HS-5 (cell line): ENCODE measurements at regions not wholly inside any gene's neighbourhood (a gene's known extent, or its start where the extent isn't known, plus 50 kb on each side); places are given as distances from the start of the nearest gene placed in this dataset.

ENCODE experiments used
- DNase-seq: peaks from one replicate; pipeline ENCODE4 v3.0.0-alpha.2; 2012; ENCODE audit warnings: low read depth

DNA sequence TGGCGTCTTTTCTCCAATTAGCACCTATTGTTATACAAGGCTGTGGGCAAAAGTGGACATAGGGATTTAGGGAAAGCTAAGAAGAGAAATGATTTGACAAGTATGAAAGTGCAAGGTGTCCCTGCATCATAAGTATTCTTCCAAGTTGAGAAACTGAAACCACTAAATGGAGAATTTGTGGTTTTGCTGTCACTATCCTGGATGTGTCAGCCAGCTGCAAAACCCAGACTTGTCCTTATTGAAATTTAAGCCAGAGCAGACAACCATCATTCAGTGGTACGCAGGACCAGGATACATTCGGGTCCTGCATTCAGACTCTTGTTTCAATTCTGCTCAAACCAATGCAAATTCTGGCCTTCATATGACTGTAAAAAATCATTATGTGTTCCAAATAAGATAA lies 384.8 kb upstream of the TGFBR2 start:
- DNase-seq, result no peak

GRCh38 chr3:30222441-30222840 lies 384.0 kb upstream of the TGFBR2 start:
- DNase-seq, result no peak

DNA sequence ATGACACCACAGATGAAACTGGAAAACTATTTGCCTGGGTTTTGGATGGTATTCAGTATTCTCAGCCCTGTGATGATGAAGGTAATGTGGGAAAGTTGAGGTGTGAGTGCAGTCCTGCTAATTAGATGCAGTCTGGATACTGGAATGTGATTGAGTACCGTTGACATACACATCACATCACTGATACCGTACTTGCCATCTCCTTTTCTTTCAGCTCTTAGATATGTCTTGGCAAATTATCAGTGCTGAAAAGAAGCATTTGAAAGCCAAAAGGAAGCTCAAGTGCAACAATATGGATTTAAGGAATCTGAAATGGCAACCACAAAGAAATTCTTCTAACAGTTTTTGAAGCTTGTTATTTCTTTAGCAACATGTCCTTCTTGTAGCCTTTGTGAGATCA lies 381.4 kb upstream of the TGFBR2 start:
- no peak for DNase-seq

DNA sequence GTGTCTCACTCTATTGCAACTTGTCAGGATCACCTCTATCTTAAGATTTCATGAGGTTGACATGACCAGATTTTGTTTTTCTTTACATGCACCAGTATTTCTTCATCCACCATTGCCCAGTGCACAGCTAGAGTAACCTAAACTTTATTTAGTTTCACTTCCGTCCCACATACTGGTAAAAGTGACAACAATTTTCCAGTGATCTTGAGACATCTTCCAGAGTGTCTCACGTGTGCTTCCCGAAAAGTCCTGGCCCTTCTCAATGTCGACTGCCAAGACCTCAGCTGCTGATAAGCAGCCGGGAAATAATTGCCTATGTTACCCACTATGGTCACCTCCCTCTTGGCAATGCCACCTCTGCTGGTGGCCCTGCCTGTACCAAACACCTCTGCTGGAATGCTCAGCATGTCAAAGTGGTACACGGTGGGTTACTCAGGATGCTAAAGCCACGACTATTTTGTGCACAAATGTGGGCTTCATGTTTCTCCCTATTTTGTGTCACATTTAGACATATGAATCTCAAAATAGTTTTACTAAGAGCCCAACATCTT lies 379.7 kb upstream of the TGFBR2 start:
- DNase-seq, result no peak

- peak; percentile 79 for DNase-seq
Measured at GRCh38 chr3:30227571-30228301, 378.7 kb upstream of the TGFBR2 start.

DNA sequence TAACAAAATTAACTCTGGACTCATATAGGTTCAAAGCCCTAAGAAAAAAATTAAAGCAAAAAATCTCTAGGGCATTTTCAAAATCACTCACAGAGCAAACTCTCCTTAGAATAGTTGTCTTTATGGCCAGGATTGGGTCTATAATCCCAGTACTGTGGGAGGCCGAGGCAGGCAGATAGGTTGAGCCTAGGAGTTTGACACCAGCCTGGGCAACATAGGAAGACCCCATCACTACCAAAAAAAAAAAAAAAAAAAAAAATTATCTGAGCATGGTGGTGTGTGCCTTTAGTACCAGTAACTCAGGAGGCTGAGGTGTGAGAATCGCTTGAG lies 378.1 kb upstream of the TGFBR2 start:
- DNase-seq, result no peak

DNA sequence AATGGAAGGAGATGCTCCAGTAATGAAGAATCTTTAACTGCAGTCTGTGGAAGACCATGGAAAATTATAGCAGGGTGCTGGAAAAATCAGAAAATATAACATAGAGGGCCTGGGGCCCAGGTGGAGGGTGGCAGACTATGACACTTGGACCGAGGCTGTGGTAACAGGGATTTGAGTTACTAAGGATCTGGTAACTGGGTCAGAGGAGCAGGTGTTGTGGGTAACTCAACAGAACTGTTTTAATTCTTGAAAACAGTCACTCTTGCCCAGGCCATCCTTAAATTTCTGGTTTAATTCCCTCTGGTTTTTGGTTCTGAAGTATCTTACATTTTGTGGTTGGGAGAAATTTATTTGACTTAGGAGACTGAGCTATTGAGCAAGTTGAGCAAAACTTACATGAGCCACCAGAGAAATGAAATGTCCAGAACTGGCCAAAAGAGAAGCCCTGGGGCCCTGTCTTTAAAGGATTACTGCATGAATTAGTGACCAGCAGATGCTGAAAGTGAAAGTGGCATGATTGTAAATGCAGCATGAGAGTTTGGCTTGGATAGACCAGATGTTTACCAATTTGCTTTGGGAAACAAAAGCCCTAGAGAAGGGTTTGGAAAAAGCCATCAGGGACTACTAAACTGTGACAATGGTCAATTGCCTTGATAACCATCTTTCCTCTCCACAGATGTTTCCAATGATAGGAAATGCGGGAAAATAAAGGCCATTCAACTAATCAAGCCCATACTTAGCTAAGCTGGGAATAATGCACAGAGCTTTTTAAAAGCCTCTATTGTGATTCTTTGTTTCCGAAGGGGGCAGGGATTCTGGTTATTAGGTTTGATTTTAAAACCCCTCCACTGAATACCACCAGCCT lies 374.9 kb upstream of the TGFBR2 start:
- DNase-seq, result no peak

DNA sequence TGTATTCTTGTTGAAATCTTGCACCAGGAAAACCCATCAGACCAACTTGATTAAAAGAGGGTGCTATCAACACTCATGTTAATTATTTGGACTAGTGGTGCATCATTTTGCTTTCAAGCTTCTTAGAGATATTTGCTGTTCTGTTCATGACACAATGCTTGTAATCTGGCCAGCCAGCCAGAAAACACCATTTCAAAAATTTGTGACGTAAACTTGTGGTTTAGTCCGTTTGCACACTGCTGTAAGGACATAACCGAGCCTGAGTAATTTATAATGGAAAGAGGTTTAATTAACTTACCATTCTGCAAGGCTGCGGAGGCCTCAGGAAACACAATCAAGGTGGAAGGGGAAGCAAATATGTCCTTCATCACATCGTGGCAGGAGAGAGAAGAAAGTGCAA lies 374.3 kb upstream of the TGFBR2 start:
- no peak for DNase-seq

GRCh38 chr3:30233913-30234646 lies 372.3 kb upstream of the TGFBR2 start:
- DNase-seq, result no peak

DNA sequence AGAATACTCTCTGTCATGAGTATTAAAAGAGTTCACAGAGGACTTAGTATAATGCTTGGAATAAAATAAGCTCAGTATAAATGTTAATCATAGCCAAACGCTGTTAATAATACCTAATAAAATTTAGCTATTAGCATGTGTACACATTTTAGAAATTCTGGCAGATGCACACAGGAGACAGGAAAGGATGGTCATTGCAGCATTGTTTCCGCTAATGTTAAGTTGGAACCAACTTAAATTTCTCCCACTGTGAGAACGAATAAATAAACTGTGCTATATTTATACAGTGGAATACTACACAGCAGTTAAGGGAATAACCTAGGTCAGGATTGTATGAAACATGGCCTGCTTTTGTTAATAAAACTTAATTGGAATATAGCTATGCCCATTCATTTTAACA lies 370.4 kb upstream of the TGFBR2 start:
- DNase-seq, result no peak

- no peak for DNase-seq
Measured at GRCh38 chr3:30241721-30242120, 364.7 kb upstream of the TGFBR2 start.

DNA sequence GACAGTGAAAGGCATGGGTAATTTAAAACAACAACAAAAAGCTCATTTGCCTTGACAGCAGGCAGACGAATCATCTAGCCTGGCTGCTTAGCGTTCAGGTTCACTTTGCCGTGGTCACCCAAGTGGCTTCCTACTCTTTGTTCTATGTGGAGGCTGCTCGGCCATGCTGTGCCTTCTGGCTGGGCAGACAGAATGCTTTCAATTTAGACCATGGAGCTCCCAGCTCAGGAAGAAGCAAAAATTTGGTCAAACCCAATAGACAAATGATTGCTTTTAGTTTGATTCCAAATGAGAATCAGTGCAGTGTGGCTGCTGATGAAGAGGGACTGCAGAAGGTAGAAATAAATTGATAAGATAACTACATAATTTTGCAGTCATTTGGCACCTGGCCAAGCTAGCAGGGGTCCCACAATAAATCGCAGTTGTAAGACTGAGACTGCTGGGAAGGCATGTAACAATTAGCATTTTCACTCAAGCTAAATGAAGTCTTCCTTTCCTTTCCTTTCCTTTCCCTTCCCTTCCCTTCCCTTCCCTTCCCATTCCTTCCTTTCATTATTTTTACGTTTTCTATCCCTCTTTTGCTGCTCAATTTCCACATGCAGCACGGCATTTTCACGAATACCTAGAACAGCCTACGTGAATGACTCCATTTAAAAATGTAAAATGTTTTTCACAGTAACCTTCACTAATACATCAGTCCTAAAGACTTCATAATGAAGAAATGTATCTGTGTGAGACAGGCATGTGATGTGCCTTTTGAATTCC lies 360.4 kb upstream of the TGFBR2 start:
- no peak for DNase-seq

GRCh38 chr3:30248423-30248822 lies 358.0 kb upstream of the TGFBR2 start:
- DNase-seq, result no peak

DNA sequence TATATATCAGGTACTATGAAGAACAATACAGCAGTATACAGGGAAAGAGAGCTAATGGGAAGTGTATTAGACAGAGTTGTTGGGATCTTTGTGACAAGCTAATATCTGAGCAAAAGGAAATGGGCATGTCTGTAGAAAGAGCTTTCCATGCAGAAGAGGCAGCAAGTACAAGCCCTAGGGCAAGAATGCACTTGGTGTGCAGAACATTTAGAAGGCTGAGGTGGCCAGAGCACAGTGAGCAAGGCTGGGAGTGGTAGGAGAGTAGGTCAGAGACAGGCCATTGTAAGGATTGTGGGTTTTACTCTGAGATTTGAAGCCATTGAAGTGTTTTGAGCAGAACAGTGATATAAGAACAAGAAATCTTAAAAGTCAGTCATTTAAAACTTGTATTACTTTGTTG lies 353.9 kb upstream of the TGFBR2 start:
- no peak for DNase-seq

DNA sequence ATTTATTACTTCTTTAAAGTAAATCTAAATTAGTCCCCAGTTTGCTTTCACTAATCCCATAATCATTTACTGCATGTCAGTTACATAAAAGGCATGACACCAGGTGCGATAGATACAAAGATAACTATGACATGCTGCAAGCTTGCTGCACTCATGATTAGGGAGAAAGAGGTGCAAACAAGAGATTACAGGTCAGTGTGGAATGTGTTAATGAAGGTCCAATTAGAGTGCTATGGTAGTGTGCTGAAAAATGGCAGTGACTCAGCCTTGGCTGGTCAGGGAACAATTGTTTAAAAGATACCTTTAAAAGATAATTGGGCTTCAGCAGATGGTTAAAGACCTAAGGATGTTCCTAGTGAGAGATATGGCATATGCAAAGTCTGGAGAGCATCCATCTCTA lies 352.6 kb upstream of the TGFBR2 start:
- no peak for DNase-seq

- no peak for DNase-seq
Measured at GRCh38 chr3:30256474-30256873, 349.9 kb upstream of the TGFBR2 start.

DNA sequence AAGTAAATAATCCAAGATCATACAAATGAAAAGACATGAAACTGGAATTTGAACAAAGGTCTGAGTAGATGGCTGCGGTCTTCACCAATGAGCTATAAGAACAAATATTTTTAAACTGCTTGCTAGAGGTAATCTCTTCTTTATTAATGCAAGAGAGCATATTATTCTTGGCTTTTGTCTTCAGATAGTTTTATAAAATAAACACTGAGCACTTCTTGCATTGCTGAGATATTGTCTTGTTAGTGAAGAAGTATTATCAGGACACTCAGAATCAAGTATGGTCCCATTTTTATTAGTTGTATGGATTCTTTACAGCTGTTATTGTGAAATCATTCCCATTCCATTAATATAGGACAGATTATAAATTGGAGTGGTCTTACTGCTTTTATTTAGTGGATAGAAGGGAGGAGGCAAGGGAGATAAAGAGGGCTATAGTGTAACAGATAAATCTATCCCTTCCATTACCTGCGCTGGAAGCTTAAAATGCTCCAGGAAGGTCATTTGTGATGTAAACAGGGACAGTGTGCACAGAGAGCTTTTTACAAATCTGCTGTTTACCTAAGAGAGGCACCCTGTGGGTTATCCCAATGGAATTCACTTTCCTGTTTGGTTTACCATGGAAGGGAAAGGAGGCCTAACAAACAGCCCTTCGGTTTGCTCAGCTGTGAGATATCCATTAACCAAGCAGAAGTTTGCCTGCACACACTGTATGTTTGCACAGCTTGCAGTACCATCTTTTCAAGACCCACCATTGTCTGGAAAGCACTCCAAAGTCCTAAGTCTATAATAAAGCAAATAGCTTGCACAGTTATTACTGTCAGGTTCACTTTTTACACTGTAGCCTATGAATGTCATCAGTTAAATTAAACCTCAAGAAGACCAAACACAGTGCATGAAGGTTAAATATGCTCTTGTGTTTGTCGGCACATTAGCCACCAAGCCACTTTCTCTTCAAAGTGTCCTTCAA lies 347.7 kb upstream of the TGFBR2 start:
- no peak for DNase-seq

GRCh38 chr3:30259730-30260129 lies 346.7 kb upstream of the TGFBR2 start:
- DNase-seq, result no peak

GRCh38 chr3:30260762-30261161 lies 345.6 kb upstream of the TGFBR2 start:
- DNase-seq, result no peak

DNA sequence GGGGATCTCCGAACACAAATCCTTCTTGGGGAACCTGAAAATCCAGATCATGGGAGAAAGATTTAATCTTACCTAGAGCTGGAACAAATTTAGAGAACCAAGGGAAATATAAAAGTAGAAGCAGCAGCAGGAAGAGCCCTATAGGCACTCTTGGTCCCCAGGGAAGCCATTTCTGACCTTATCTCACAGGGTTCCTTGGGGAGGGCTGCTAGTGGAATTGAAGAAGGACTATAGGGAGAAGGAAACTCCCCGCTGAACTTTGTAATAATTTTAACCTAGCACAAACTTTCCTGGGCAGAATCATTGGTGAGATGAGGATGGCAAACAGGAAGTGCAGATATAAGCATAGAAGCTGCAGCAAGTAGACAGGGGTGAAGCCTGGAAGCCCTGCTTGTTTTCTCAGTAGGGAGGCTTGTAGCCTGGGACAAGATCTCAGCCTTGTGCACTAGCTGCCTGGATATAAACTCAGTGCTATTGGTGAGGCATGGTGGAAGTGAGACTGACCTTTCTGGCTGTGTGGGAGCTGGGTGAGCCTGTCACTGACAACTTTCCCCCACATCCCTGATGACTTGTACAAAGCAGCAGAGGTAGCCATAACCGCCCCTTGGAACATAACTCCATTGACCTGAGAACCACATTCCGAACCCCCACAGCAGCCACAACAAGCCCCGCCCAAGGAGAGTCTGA lies 343.0 kb upstream of the TGFBR2 start:
- DNase-seq, result no peak
